H9 (cell line): ENCODE measurements at regions not wholly inside any gene's neighbourhood (a gene's known extent, or its start where the extent isn't known, plus 50 kb on each side); places are given as distances from the start of the nearest gene placed in this dataset.

Experiments
- DNase-seq: peaks from one replicate; pipeline ENCODE4 v3.0.0-alpha.2; 2017
- H2AFZ ChIP-seq: one replicate; pipeline ENCODE4 v1.6.1; 2013; ENCODE audit warnings: mild to moderate bottlenecking, low read length, control low read depth, moderate library complexity
- H2AK5ac ChIP-seq: 2 replicates; pipeline ENCODE4 v1.6.1; 2013; ENCODE audit warnings: low read length, control low read depth, mixed read lengths; ENCODE audit not compliant: insufficient read length
- H2BK120ac ChIP-seq: one replicate; pipeline ENCODE4 v1.6.1; 2013; ENCODE audit warnings: low read depth, mild to moderate bottlenecking, low read length, control low read depth, inconsistent platforms; ENCODE audit not compliant: poor library complexity, severe bottlenecking
- H2BK12ac ChIP-seq: 2 replicates; pipeline ENCODE4 v1.6.1; 2013; ENCODE audit warnings: low read length, control low read depth, mixed read lengths, low read depth; ENCODE audit not compliant: insufficient read length
- H2BK15ac ChIP-seq: 2 replicates; pipeline ENCODE4 v1.6.1; 2013; ENCODE audit warnings: low read depth, low read length, control low read depth
- H2BK20ac ChIP-seq: one replicate; pipeline ENCODE4 v1.6.1; 2013; ENCODE audit warnings: low read depth, mild to moderate bottlenecking, low read length, control low read depth, inconsistent platforms; ENCODE audit not compliant: poor library complexity, severe bottlenecking
- H2BK5ac ChIP-seq: 2 replicates; pipeline ENCODE4 v1.6.1; 2013; ENCODE audit warnings: low read length, control low read depth, mixed read lengths; ENCODE audit not compliant: insufficient read length
- H3K14ac ChIP-seq: 2 replicates; pipeline ENCODE4 v1.6.1; 2013; ENCODE audit warnings: low read length, control low read depth; ENCODE audit not compliant: insufficient read depth
- H3K18ac ChIP-seq: 2 replicates; pipeline ENCODE4 v1.6.1; 2013; ENCODE audit warnings: low read depth, mild to moderate bottlenecking, mixed read lengths, low read length, control low read depth; ENCODE audit not compliant: insufficient read length
- H3K23ac ChIP-seq: 2 replicates; pipeline ENCODE4 v1.6.1; 2013; ENCODE audit warnings: low read length, control low read depth, mixed read lengths, low read depth; ENCODE audit not compliant: insufficient read length
- H3K23me2 ChIP-seq: 2 replicates; pipeline ENCODE4 v1.6.1; 2013; ENCODE audit warnings: low read depth, mild to moderate bottlenecking, mixed read lengths, low read length, control low read depth; ENCODE audit not compliant: insufficient read length, poor library complexity, severe bottlenecking
- H3K27ac ChIP-seq: 2 replicates; pipeline ENCODE4 v1.5.1; 2013; ENCODE audit warnings: low read length, control low read depth, mixed read lengths, low read depth; ENCODE audit not compliant: insufficient read length
- H3K27me3 ChIP-seq: 2 replicates; pipeline ENCODE4 v1.6.1; 2013; ENCODE audit warnings: low read length, control low read depth, inconsistent platforms; ENCODE audit not compliant: insufficient read depth
- H3K4ac ChIP-seq: 2 replicates; pipeline ENCODE4 v1.6.1; 2013; ENCODE audit warnings: low read depth, mild to moderate bottlenecking, control low read depth, inconsistent platforms, low read length, moderate library complexity
- H3K4me1 ChIP-seq: 2 replicates; pipeline ENCODE4 v1.6.1; 2013; ENCODE audit warnings: low read length, control low read depth, inconsistent platforms; ENCODE audit not compliant: insufficient read depth
- H3K4me2 ChIP-seq: 2 replicates; pipeline ENCODE4 v1.6.1; 2013; ENCODE audit warnings: low read length, control low read depth, mixed read lengths; ENCODE audit not compliant: insufficient read length, insufficient read depth
- H3K56ac ChIP-seq: 2 replicates; pipeline ENCODE4 v1.6.1; 2013; ENCODE audit warnings: low read depth, mild to moderate bottlenecking, mixed read lengths, low read length, control low read depth; ENCODE audit not compliant: insufficient read length
- H3K79me1 ChIP-seq: 2 replicates; pipeline ENCODE4 v1.6.1; 2013; ENCODE audit warnings: low read depth, mild to moderate bottlenecking, moderate library complexity, low read length, control low read depth, inconsistent platforms; ENCODE audit not compliant: insufficient read depth, poor library complexity, severe bottlenecking
- H3K79me2 ChIP-seq: 2 replicates; pipeline ENCODE4 v1.6.1; 2013; ENCODE audit warnings: low read length, control low read depth, inconsistent platforms; ENCODE audit not compliant: insufficient read depth
- H3K9ac ChIP-seq: 2 replicates; pipeline ENCODE4 v1.6.1; 2013; ENCODE audit warnings: low read length, control low read depth, mixed read lengths; ENCODE audit not compliant: insufficient read length; ENCODE audit errors: extremely low read depth
- H3K9me3 ChIP-seq: one replicate; pipeline ENCODE4 v1.6.1; 2013; ENCODE audit warnings: low read depth, low read length, inconsistent platforms; ENCODE audit not compliant: control insufficient read depth
- H3T11ph ChIP-seq: one replicate; pipeline ENCODE4 v1.6.1; 2013; ENCODE audit warnings: mild to moderate bottlenecking, low read length, control low read depth, inconsistent platforms
- H4K20me1 ChIP-seq: one replicate; pipeline ENCODE4 v1.6.1; 2013; ENCODE audit not compliant: control insufficient read depth, insufficient read length, insufficient read depth
- H4K5ac ChIP-seq: 2 replicates; pipeline ENCODE4 v1.6.1; 2013; ENCODE audit warnings: low read depth, mild to moderate bottlenecking, mixed read lengths, low read length, control low read depth; ENCODE audit not compliant: insufficient read length
- H4K8ac ChIP-seq: replicated peaks from 2 replicates; pipeline ENCODE4 v1.6.1; 2013; ENCODE audit warnings: low read length, control low read depth, mixed read lengths, low read depth; ENCODE audit not compliant: insufficient read length
- H4K91ac ChIP-seq: 2 replicates; pipeline ENCODE4 v1.6.1; 2013; ENCODE audit warnings: low read depth, mild to moderate bottlenecking, moderate library complexity, mixed read lengths, low read length, control low read depth; ENCODE audit not compliant: insufficient read length
- H3K27ac Mint-ChIP-seq, 3 experiments: 2 replicates in 2 of 3; 3 replicates in 1 of 3; pipeline ENCODE4 v1.8.0; 2020 to 2021; ENCODE audit warnings: mixed read lengths in 3 of 3, mild to moderate bottlenecking in 1 of 3, moderate library complexity in 1 of 3
- H3K27me3 Mint-ChIP-seq: 2 replicates; pipeline ENCODE4 v1.8.0; 2021; ENCODE audit warnings: low read depth, mild to moderate bottlenecking, moderate library complexity, mixed read lengths
- H3K36me3 Mint-ChIP-seq, 3 experiments: 2 replicates in 2 of 3; 3 replicates in 1 of 3; pipeline ENCODE4 v1.8.0; 2020 to 2021; ENCODE audit warnings: low read depth in 3 of 3, mixed read lengths in 3 of 3; ENCODE audit not compliant: insufficient read depth in 1 of 3
- H3K4me1 Mint-ChIP-seq, 2 experiments: 2 replicates each; pipeline ENCODE4 v1.8.0; 2020; ENCODE audit warnings: mixed read lengths in 2 of 2
- H3K4me3 Mint-ChIP-seq, 2 experiments: 2 replicates in 1 of 2; 3 replicates in 1 of 2; pipeline ENCODE4 v1.8.0; 2020 to 2021; ENCODE audit warnings: mild to moderate bottlenecking in 2 of 2, mixed read lengths in 2 of 2, moderate library complexity in 1 of 2
- H3K9me3 Mint-ChIP-seq, 2 experiments: 2 replicates in 1 of 2; 3 replicates in 1 of 2; pipeline ENCODE4 v1.8.0; 2020; ENCODE audit warnings: mild to moderate bottlenecking in 2 of 2, mixed read lengths in 2 of 2, moderate library complexity in 1 of 2
- CTCF ChIP-seq: fragments of 200-600 bp; sonication (generic); conservative IDR thresholded peaks from 3 replicates; pipeline ENCODE4 v1.8.0; 2021; ENCODE audit warnings: antibody characterized with exemption, mild to moderate bottlenecking
- WGBS: extraction: QIAGEN DNeasy Blood & Tissue Kit; methylation state at CpG from one replicate; pipeline ENCODE4 v1.1.7; 2013; ENCODE audit warnings: missing lambda C conversion rate, low lambda C conversion rate, mixed read lengths; ENCODE audit not compliant: insufficient read length; ENCODE audit errors: extremely low coverage; 5-methylcytosine and 5-hydroxymethylcytosine counted together

GRCh38 chr22:49257551-49257961 lies 570.1 kb downstream of the BRD1 start:
- Histone ChIP-seq H3K23me2 (no peaks in the 10 kb centered on the region), H3K14ac (no peak overlapping the region; the same call in 1 of the 2 replicates), H3K4me2 (no peak overlapping the region), H3K27ac (no peak overlapping the region), H3K23ac (no peak overlapping the region), H3K4ac (no peak overlapping the region), H3T11ph (no peak overlapping the region), H3K4me1 (no peaks in the 10 kb centered on the region), H3K27me3 (no peaks in the 10 kb centered on the region), H2AFZ (no peak overlapping the region), H3K79me1 (no peaks in the 10 kb centered on the region), H3K56ac (no peak overlapping the region), H3K9ac (no peak overlapping the region), H2BK5ac (no peak overlapping the region), H2BK20ac (no peak overlapping the region), H3K9me3 (no peaks in the 10 kb centered on the region), H4K91ac (no peak overlapping the region), H4K5ac (no peak overlapping the region), H4K20me1 (no peaks in the 10 kb centered on the region), H3K18ac (no peak overlapping the region), H3K79me2 (0 out of 2 replicates have a peak, but pooled peaks cover 1% of the 10 kb centered on the region), H4K8ac (no peak overlapping the region), H2BK120ac (no peak overlapping the region), H2BK12ac (no peak overlapping the region), H2AK5ac (no peak overlapping the region), H2BK15ac (no peak overlapping the region)
- peaks cover 41% of the 10 kb centered on the region for H3K27me3 Mint-ChIP-seq
- no CpG with 5 or more reads among the region's 13 CpGs for WGBS
- no peak for TF ChIP-seq CTCF
- peaks cover 9 to 12% of the 10 kb centered on the region in 2 experiments; a peak in 4 of 5 replicates for H3K9me3 Mint-ChIP-seq
- no peak overlapping the region for H3K27ac Mint-ChIP-seq
- H3K4me3 Mint-ChIP-seq = no peak overlapping the region
- peak; percentile 17 for DNase-seq
- H3K4me1 Mint-ChIP-seq = peaks cover 12% of the 10 kb centered on the region in 2 experiments
- H3K36me3 Mint-ChIP-seq = peaks cover 0 to 4% (median 4%) of the 10 kb centered on the region in 3 experiments; a peak in 3 of 7 replicates
